ENCODE measurements at regions not wholly inside any gene's neighbourhood (a gene's known extent, or its start where the extent isn't known, plus 50 kb on each side); places are given as distances from the start of the nearest gene placed in this dataset.

DNA sequence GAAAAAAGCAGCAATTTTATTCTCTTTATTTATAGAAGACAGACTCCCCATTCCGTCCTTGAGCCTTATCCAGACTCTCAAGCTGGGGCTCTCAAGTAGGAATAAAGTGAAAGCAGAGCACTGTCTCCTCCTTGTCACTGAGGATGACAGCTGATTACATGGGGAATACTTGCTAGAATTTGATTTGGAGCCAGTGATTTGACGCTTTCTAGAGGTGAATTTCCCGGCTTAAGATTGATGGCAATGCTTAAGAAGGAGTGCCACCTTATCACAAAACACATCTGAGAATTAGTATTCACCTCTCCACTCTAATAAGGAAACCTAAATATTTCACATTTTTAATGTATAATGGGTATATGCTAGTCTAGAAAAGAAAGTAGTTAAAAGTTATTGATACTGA, 135.4 kb upstream of the SLC39A10 start:
- no peak for TF ChIP-seq POLR2A (IDR thresholded peaks at IDR 0.05)
- TF ChIP-seq, protein P1, sequence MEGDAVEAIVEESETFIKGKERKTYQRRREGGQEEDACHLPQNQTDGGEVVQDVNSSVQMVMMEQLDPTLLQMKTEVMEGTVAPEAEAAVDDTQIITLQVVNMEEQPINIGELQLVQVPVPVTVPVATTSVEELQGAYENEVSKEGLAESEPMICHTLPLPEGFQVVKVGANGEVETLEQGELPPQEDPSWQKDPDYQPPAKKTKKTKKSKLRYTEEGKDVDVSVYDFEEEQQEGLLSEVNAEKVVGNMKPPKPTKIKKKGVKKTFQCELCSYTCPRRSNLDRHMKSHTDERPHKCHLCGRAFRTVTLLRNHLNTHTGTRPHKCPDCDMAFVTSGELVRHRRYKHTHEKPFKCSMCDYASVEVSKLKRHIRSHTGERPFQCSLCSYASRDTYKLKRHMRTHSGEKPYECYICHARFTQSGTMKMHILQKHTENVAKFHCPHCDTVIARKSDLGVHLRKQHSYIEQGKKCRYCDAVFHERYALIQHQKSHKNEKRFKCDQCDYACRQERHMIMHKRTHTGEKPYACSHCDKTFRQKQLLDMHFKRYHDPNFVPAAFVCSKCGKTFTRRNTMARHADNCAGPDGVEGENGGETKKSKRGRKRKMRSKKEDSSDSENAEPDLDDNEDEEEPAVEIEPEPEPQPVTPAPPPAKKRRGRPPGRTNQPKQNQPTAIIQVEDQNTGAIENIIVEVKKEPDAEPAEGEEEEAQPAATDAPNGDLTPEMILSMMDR (IDR thresholded peaks at IDR 0.05 in 8 of 11, conservative IDR thresholded peaks at IDR 0.05 in 3 of 11), result no peak

Measured in spleen (tissue), 7 donors.